ENCODE measurements at regions not wholly inside any gene's neighbourhood (a gene's known extent, or its start where the extent isn't known, plus 50 kb on each side); places are given as distances from the start of the nearest gene placed in this dataset.

- Histone ChIP-seq H3K4me1 (no peaks in the 10 kb centered on the region), H3K36me3 (no peaks in the 10 kb centered on the region), H3F3A (ENCODE audit: low read depth) (no peaks in the 10 kb centered on the region), H3K27ac (no peak overlapping the region), H3K9ac (no peak overlapping the region), H3K4me3 (no peak overlapping the region), H3K4me2 (no peak overlapping the region), H3K79me2 (ENCODE audit: low read depth) (no peaks in the 10 kb centered on the region), H3K27me3 (no peaks in the 10 kb centered on the region), H4K20me1 (ENCODE audit: low read depth) (no peaks in the 10 kb centered on the region), H3K9me3 (ENCODE audit: low read depth) (no peaks in the 10 kb centered on the region), H2AFZ (replicated peaks) (no peak overlapping the region)
- no peak for DNase-seq (ENCODE audit: low spot score)
- Mint-ChIP-seq H3K4me3 (no peak overlapping the region), H3K36me3 (no peaks in the 10 kb centered on the region), H3K4me1 (no peaks in the 10 kb centered on the region), H3K27ac (no peak overlapping the region), H3K27me3 (ENCODE audit: insufficient read depth, low read depth) (no peaks in the 10 kb centered on the region), H3K9me3 (no peaks in the 10 kb centered on the region)
- TF ChIP-seq EZH2 (IDR thresholded peaks at IDR 0.05) (no peak), EZH2phosphoT487 (IDR thresholded peaks at IDR 0.05) (no peak), CTCF (IDR thresholded peaks at IDR 0.05) (no peak)
Observed at GRCh38 chr7:83273699-83274098, 111.0 kb upstream of the PCLO start.

- no peaks in the 10 kb centered on the region for H3K36me3 ChIP-seq
- no peak overlapping the region for H3K27ac Mint-ChIP-seq
- H3K4me3 ChIP-seq: no peak overlapping the region
- no peak overlapping the region for H3K4me2 ChIP-seq
- no peak for TF ChIP-seq EZH2 (IDR thresholded peaks at IDR 0.05)
- TF ChIP-seq CTCF (IDR thresholded peaks at IDR 0.05): peak; percentile 65
- H3K27ac ChIP-seq: no peak overlapping the region
- H3K27me3 ChIP-seq: no peaks in the 10 kb centered on the region
- no peaks in the 10 kb centered on the region for H3K4me1 Mint-ChIP-seq
- no peak overlapping the region for H3K9ac ChIP-seq
- H4K20me1 ChIP-seq (ENCODE audit: low read depth): no peaks in the 10 kb centered on the region
- no peaks in the 10 kb centered on the region for H3F3A ChIP-seq (ENCODE audit: low read depth)
- H3K4me3 Mint-ChIP-seq: no peak overlapping the region
- H3K27me3 Mint-ChIP-seq (ENCODE audit: insufficient read depth, low read depth): no peaks in the 10 kb centered on the region
- no peaks in the 10 kb centered on the region for H3K9me3 ChIP-seq (ENCODE audit: low read depth)
- H3K9me3 Mint-ChIP-seq: no peaks in the 10 kb centered on the region
- DNase-seq (ENCODE audit: low spot score): peak; percentile 53
- H3K79me2 ChIP-seq (ENCODE audit: low read depth): no peaks in the 10 kb centered on the region
- H3K36me3 Mint-ChIP-seq: no peaks in the 10 kb centered on the region
- no peaks in the 10 kb centered on the region for H3K4me1 ChIP-seq
- no peak overlapping the region for H2AFZ ChIP-seq (replicated peaks)
Observed at GRCh38 chr7:83271212-83272099, 108.8 kb upstream of the PCLO start.

GRCh38 chr7:83270407-83270806 is 107.7 kb upstream of the PCLO start:
- no peaks in the 10 kb centered on the region for H3F3A ChIP-seq (ENCODE audit: low read depth)
- Mint-ChIP-seq H3K27ac (no peak overlapping the region), H3K4me1 (no peaks in the 10 kb centered on the region), H3K27me3 (ENCODE audit: insufficient read depth, low read depth) (no peaks in the 10 kb centered on the region), H3K36me3 (no peaks in the 10 kb centered on the region), H3K4me3 (no peak overlapping the region), H3K9me3 (no peaks in the 10 kb centered on the region)
- no peak overlapping the region for H3K4me2 ChIP-seq
- H3K4me1 ChIP-seq: no peaks in the 10 kb centered on the region
- no peak overlapping the region for H3K9ac ChIP-seq
- no peak overlapping the region for H3K4me3 ChIP-seq
- no peak for DNase-seq (ENCODE audit: low spot score)
- no peak overlapping the region for H3K27ac ChIP-seq
- H3K9me3 ChIP-seq (ENCODE audit: low read depth): no peaks in the 10 kb centered on the region
- H4K20me1 ChIP-seq (ENCODE audit: low read depth): no peaks in the 10 kb centered on the region
- no peaks in the 10 kb centered on the region for H3K79me2 ChIP-seq (ENCODE audit: low read depth)
- TF ChIP-seq EZH2 (IDR thresholded peaks at IDR 0.05) (no peak), EZH2phosphoT487 (IDR thresholded peaks at IDR 0.05) (no peak), CTCF (IDR thresholded peaks at IDR 0.05) (no peak)
- no peaks in the 10 kb centered on the region for H3K36me3 ChIP-seq
- H2AFZ ChIP-seq (replicated peaks): no peak overlapping the region
- H3K27me3 ChIP-seq: no peaks in the 10 kb centered on the region
